CD4-positive, alpha-beta memory T cell (primary cell): ENCODE measurements at regions not wholly inside any gene's neighbourhood (a gene's known extent, or its start where the extent isn't known, plus 50 kb on each side); places are given as distances from the start of the nearest gene placed in this dataset.

ENCODE experiments used
- CTCF ChIA-PET: fragments of 350-600 bp; sonication (Branson Sonifier 250); formaldehyde crosslinking; loops from one replicate; lab custom pipeline; 2021; ENCODE audit warnings: inconsistent platforms; ENCODE audit not compliant: partially characterized antibody; lab: Charles Lee
- POLR2A ChIA-PET: fragments of 350-600 bp; sonication (Branson Sonifier 250); formaldehyde crosslinking; loops from one replicate; lab custom pipeline; 2021; ENCODE audit not compliant: partially characterized antibody; lab: Charles Lee
- DNase-seq, 5 donors: peaks; one replicate each; pipeline versions ENCODE4 v3.0.0 to v3.0.0-alpha.2; 2020 to 2022; ENCODE audit warnings: mixed read lengths in 1 of 5
- H3K27ac ChIP-seq: one replicate; pipeline ENCODE4 v1.7.0; 2013; ENCODE audit warnings: low read depth, low read length
- H3K27me3 ChIP-seq: 2 replicates; pipeline ENCODE4 v1.7.0; 2013; ENCODE audit warnings: mild to moderate bottlenecking, low read length, moderate library complexity; ENCODE audit not compliant: insufficient read depth
- H3K36me3 ChIP-seq: 2 replicates; pipeline ENCODE4 v1.7.0; 2013; ENCODE audit warnings: mild to moderate bottlenecking, low read length, moderate library complexity; ENCODE audit not compliant: insufficient read depth
- H3K4me1 ChIP-seq: 2 replicates; pipeline ENCODE4 v1.7.0; 2013; ENCODE audit warnings: mild to moderate bottlenecking, low read length, moderate library complexity; ENCODE audit not compliant: insufficient read depth
- H3K4me3 ChIP-seq, 2 donors: one replicate each; pipeline ENCODE4 v1.7.0; 2013; ENCODE audit warnings: low read length in 2 of 2, mild to moderate bottlenecking in 1 of 2
- H3K9me3 ChIP-seq, 2 donors: one replicate each; pipeline ENCODE4 v1.7.0; 2013; ENCODE audit warnings: low read length in 2 of 2, control low read depth in 1 of 2; ENCODE audit not compliant: control insufficient read depth in 1 of 2
- H3K27ac Mint-ChIP-seq, 7 donors: one replicate each; pipeline ENCODE4 v1.8.0; 2020 to 2021; ENCODE audit warnings: mixed read lengths in 7 of 7, mild to moderate bottlenecking in 6 of 7, inconsistent platforms in 3 of 7, moderate library complexity in 3 of 7
- H3K27me3 Mint-ChIP-seq, 2 donors: one replicate each; pipeline ENCODE4 v1.8.0; 2020 to 2021; ENCODE audit warnings: mixed read lengths in 2 of 2
- H3K36me3 Mint-ChIP-seq, 2 donors: one replicate each; pipeline ENCODE4 v1.8.0; 2020 to 2021; ENCODE audit warnings: mixed read lengths in 2 of 2, inconsistent platforms in 1 of 2, mild to moderate bottlenecking in 1 of 2
- H3K4me1 Mint-ChIP-seq, 4 donors: one replicate each; pipeline ENCODE4 v1.8.0; 2020 to 2021; ENCODE audit warnings: mixed read lengths in 4 of 4, mild to moderate bottlenecking in 1 of 4
- H3K4me3 Mint-ChIP-seq, 8 donors: one replicate each; pipeline ENCODE4 v1.8.0; 2020 to 2021; ENCODE audit warnings: mixed read lengths in 8 of 8, mild to moderate bottlenecking in 7 of 8, moderate library complexity in 6 of 8, inconsistent platforms in 3 of 8
- H3K9me3 Mint-ChIP-seq, 8 donors: one replicate each; pipeline ENCODE4 v1.8.0; 2020 to 2021; ENCODE audit warnings: mixed read lengths in 8 of 8, mild to moderate bottlenecking in 5 of 8, inconsistent platforms in 3 of 8, moderate library complexity in 1 of 8
- intact Hi-C: fragments of 100-400 bp; cut with micrococcal nuclease; formaldehyde crosslinking; loops from one replicate; pipeline ENCODE4 v1.15.1; 2023

DNA sequence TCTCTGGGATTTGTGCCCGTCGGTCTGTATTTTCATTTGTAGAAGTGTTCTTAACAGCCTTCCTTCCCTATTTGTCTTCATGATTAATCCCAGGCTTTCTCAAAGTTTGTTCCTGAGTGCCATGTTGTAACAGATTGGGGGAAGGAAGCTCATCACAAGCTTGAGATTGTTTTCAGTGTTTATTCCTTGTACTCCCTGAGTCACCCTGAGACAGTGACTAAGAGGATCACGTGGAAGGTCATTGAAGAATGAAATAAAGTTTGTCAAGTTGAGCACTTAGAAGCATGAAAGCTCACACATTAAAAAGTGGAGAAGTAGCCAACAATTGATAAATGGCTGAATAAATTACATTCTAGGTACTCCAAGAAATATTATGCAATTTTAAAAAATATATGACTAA, 153.5 kb upstream of the FAM241A start:
- ChIA-PET POLR2A (no interaction called here), CTCF (no interaction called here)
- H3K36me3 ChIP-seq: no peaks in the 10 kb centered on the region
- no peaks in the 10 kb centered on the region for H3K27me3 ChIP-seq
- H3K4me3 ChIP-seq: no peak overlapping the region
- Mint-ChIP-seq H3K36me3 (no peaks in the 10 kb centered on the region), H3K27ac (no peak overlapping the region), H3K4me3 (no peak overlapping the region), H3K27me3 (peaks cover 4 to 9% of the 10 kb centered on the region in 2 donors), H3K9me3 (peaks cover 0 to 2% (median 0%) of the 10 kb centered on the region in 8 donors), H3K4me1 (no peaks in the 10 kb centered on the region)
- intact Hi-C loops: no loop called here
- H3K9me3 ChIP-seq: no peaks in the 10 kb centered on the region
- no peak overlapping the region for H3K27ac ChIP-seq
- no peaks in the 10 kb centered on the region for H3K4me1 ChIP-seq
- DNase-seq: no peak

DNA sequence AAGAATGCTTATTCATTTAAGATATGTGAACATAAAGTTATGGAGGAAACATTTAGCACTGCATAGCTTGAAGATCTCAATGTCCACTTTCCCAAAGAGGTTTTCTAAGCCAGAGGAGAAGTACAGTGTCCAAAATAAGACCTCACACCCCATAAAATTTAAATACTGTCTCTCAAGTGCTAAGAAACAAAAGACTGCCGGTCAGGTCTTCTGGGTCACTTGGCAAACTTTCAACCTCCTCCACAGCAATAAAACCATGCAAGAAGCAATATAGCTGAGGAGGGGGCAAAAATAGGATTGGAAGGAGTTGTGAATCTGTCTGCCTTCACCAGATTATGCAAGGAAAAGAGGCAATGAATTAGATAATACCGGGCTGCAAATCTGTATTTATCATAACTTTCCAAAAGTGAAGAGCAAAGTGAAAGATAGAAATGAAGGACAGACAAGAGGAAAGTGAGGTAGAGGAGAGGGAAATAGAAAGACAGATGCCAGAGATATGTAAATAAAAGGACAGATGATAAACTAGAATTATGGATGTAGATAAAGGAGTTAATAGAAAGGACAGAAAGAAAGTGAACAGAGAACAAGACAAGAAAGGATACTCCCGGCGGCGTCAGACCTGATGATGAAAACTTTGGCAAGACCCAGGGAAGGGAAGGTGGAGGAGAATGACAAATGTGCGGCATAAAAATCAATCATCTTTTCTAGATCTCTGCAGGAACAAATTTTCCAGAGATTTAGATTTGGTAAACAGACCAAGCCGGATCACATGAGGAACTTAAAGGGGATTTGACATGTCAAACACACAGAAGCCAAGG, 152.7 kb upstream of the FAM241A start:
- Mint-ChIP-seq H3K9me3 (peaks cover 0 to 2% (median 0%) of the 10 kb centered on the region in 8 donors), H3K4me1 (no peaks in the 10 kb centered on the region), H3K27me3 (peaks cover 4 to 7% of the 10 kb centered on the region in 2 donors), H3K36me3 (no peaks in the 10 kb centered on the region), H3K4me3 (no peak overlapping the region), H3K27ac (no peak overlapping the region)
- ChIA-PET CTCF (no interaction called here), POLR2A (no interaction called here)
- H3K9me3 ChIP-seq: no peaks in the 10 kb centered on the region
- H3K27me3 ChIP-seq: no peaks in the 10 kb centered on the region
- H3K27ac ChIP-seq: no peak overlapping the region
- H3K36me3 ChIP-seq: no peaks in the 10 kb centered on the region
- no peaks in the 10 kb centered on the region for H3K4me1 ChIP-seq
- H3K4me3 ChIP-seq: no peak overlapping the region
- intact Hi-C loops: no loop called here
- DNase-seq: no peak

- H3K4me1 ChIP-seq: no peaks in the 10 kb centered on the region
- H3K27me3 Mint-ChIP-seq: peaks cover 1 to 7% of the 10 kb centered on the region in 2 donors
- CTCF ChIA-PET: no interaction called here
- no peak overlapping the region for H3K4me3 Mint-ChIP-seq
- no peak overlapping the region for H3K27ac ChIP-seq
- H3K9me3 Mint-ChIP-seq: peaks cover 0 to 7% (median 5%) of the 10 kb centered on the region in 8 donors
- POLR2A ChIA-PET: no interaction called here
- H3K9me3 ChIP-seq: no peaks in the 10 kb centered on the region
- no peaks in the 10 kb centered on the region for H3K4me1 Mint-ChIP-seq
- H3K36me3 ChIP-seq: no peaks in the 10 kb centered on the region
- no peak overlapping the region for H3K27ac Mint-ChIP-seq
- no peak overlapping the region for H3K4me3 ChIP-seq
- no peaks in the 10 kb centered on the region for H3K36me3 Mint-ChIP-seq
- intact Hi-C loops: no loop called here
- no peak for DNase-seq
- H3K27me3 ChIP-seq: no peaks in the 10 kb centered on the region
Measured at GRCh38 chr4:111994392-111994791, 150.9 kb upstream of the FAM241A start.

DNA sequence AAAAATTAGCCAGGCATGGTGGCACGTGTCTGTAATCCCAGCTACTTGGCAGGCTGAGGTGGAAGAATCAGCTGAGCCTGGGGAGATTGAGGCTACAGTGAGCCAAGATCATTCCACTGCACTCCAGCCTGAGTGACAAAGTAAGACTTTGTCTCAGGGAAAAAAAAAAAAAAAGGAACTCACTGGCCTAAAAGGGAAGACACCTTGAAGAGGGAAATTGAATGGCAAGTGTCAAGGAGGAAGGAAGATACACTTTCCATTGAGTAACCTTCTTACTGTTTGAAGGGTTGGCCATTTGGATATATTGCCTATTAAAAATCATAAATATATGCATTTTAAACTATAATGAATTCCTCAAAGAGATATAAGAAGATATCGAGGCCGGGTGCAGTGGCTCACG, 147.5 kb upstream of the FAM241A start:
- CTCF ChIA-PET: no interaction called here
- Histone ChIP-seq H3K27me3 (no peaks in the 10 kb centered on the region), H3K36me3 (no peaks in the 10 kb centered on the region), H3K4me1 (no peaks in the 10 kb centered on the region), H3K27ac (no peak overlapping the region), H3K4me3 (no peak overlapping the region), H3K9me3 (no peaks in the 10 kb centered on the region)
- POLR2A ChIA-PET: no interaction called here
- Mint-ChIP-seq H3K36me3 (no peaks in the 10 kb centered on the region), H3K27me3 (peaks cover 1 to 10% of the 10 kb centered on the region in 2 donors), H3K4me3 (no peak overlapping the region), H3K4me1 (no peaks in the 10 kb centered on the region), H3K27ac (no peak overlapping the region), H3K9me3 (peaks cover 0 to 7% (median 5%) of the 10 kb centered on the region in 8 donors)
- intact Hi-C loops: no loop called here
- no peak for DNase-seq

DNA sequence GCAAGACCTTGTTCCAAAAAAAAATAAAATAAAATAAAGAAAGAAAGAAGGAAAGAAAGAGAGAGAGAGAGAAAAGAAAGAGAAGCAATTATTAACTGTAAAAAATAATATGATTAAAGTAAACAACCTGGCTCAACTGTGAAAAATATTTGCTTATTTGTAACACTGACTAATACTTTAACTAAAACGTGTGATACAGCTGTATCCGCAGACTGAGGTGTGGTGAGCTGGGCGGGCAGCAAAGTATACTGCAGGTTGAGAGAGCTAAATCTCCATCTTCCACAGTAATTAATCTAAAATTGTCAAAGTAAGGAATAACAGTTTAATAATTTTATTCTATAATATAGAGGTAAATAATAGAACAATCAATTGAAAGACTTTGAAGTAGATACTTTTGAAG, 145.5 kb upstream of the FAM241A start:
- ChIA-PET POLR2A (no interaction called here), CTCF (no interaction called here)
- DNase-seq: no peak
- Mint-ChIP-seq H3K36me3 (no peaks in the 10 kb centered on the region), H3K4me1 (no peaks in the 10 kb centered on the region), H3K27me3 (peaks cover 1 to 3% of the 10 kb centered on the region in 2 donors), H3K9me3 (peaks cover 0 to 6% (median 5%) of the 10 kb centered on the region in 8 donors), H3K27ac (no peak overlapping the region), H3K4me3 (no peak overlapping the region)
- H3K36me3 ChIP-seq: no peaks in the 10 kb centered on the region
- H3K4me3 ChIP-seq: no peak overlapping the region
- H3K27me3 ChIP-seq: no peaks in the 10 kb centered on the region
- intact Hi-C loops: no loop called here
- H3K4me1 ChIP-seq: no peaks in the 10 kb centered on the region
- no peak overlapping the region for H3K27ac ChIP-seq
- H3K9me3 ChIP-seq: no peaks in the 10 kb centered on the region

DNA sequence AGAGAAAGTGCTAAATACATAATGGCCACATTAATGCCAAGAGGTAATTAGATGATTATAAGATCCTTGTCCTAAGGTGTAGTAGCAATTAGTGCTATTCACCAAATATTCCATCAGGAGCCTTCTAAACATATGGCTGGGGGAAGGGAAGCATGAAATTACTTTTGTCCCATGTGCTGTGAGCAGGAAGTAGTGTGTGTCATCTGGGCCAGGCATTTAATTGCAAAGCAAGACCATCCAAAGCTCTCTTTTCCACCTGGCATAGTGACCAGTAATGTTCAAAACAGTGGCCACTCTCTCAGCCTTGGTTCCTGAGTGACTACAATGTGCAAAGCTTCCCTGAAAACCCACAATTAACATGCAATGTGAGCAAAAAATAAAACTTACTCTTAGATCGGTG, 144.2 kb upstream of the FAM241A start:
- Mint-ChIP-seq H3K27ac (no peak overlapping the region), H3K4me3 (no peak overlapping the region), H3K9me3 (peaks cover 0 to 6% (median 4%) of the 10 kb centered on the region in 8 donors), H3K27me3 (peaks cover 1 to 3% of the 10 kb centered on the region in 2 donors), H3K4me1 (no peaks in the 10 kb centered on the region), H3K36me3 (no peaks in the 10 kb centered on the region)
- Histone ChIP-seq H3K9me3 (no peaks in the 10 kb centered on the region), H3K27ac (no peak overlapping the region), H3K4me1 (no peaks in the 10 kb centered on the region), H3K27me3 (no peaks in the 10 kb centered on the region), H3K36me3 (no peaks in the 10 kb centered on the region), H3K4me3 (no peak overlapping the region)
- no peak for DNase-seq
- POLR2A ChIA-PET: no interaction called here
- CTCF ChIA-PET: no interaction called here
- intact Hi-C loops: no loop called here

DNA sequence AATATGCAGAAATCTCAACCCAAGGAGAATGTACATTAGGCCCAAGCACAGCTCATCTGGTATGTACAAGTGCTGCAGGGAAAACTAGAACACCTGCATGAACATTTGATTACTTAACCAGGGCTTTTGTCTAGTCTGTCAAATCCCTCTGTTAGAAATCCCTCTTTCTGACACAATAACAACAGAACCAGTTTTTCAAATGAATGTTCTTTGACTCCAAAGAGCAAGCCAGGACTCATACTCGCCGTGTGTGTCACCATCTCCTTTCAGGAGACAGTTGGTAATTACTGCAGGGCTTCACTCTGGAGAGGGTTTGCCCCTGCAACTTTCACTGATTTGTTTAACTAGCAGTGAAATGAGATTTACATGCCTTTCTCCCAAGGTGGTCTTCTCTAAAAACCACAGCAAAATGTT, 143.0 kb upstream of the FAM241A start:
- CTCF ChIA-PET: no interaction called here
- H3K36me3 Mint-ChIP-seq: no peaks in the 10 kb centered on the region

More for the DNA sequence above, 143.0 kb upstream of the FAM241A start:
- Mint-ChIP-seq H3K4me1 (no peaks in the 10 kb centered on the region), H3K27ac (no peak overlapping the region), H3K9me3 (peaks cover 0 to 6% (median 4%) of the 10 kb centered on the region in 8 donors), H3K4me3 (no peak overlapping the region), H3K27me3 (peaks cover 1 to 6% of the 10 kb centered on the region in 2 donors)
- intact Hi-C loops: no loop called here
- H3K27ac ChIP-seq: no peak overlapping the region
- H3K27me3 ChIP-seq: no peaks in the 10 kb centered on the region
- H3K36me3 ChIP-seq: no peaks in the 10 kb centered on the region
- H3K4me1 ChIP-seq: no peaks in the 10 kb centered on the region
- no peak for DNase-seq
- POLR2A ChIA-PET: no interaction called here
- H3K9me3 ChIP-seq: no peaks in the 10 kb centered on the region
- no peak overlapping the region for H3K4me3 ChIP-seq
